ENCODE measurements at regions not wholly inside any gene's neighbourhood (a gene's known extent, or its start where the extent isn't known, plus 50 kb on each side); places are given as distances from the start of the nearest gene placed in this dataset.
"Not testable (repeated sequence)": the region's sequence is repeated elsewhere in the genome, so short reads cannot be mapped to it uniquely, and the experiment has no call there.

DNA sequence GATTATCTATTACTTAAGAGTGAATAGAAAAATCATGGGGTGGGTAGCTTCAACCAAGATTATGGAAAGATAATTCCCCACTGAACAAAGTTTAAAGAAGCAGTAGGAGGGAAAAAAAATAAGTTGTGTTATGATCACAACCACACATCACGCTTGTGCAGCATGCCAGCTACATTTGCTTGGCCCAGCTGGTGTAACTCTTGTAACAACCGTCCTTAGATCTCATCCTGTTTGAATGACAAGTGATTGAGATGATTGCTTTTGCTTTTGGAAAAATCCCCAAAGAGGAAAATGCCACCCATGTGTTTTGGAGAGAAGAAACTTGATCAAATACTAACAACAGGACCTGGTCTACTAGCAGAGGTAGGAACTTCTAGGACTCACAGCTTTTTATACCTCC is 107.6 kb upstream of the KIF2A start:
- no peak for DNase-seq

DNA sequence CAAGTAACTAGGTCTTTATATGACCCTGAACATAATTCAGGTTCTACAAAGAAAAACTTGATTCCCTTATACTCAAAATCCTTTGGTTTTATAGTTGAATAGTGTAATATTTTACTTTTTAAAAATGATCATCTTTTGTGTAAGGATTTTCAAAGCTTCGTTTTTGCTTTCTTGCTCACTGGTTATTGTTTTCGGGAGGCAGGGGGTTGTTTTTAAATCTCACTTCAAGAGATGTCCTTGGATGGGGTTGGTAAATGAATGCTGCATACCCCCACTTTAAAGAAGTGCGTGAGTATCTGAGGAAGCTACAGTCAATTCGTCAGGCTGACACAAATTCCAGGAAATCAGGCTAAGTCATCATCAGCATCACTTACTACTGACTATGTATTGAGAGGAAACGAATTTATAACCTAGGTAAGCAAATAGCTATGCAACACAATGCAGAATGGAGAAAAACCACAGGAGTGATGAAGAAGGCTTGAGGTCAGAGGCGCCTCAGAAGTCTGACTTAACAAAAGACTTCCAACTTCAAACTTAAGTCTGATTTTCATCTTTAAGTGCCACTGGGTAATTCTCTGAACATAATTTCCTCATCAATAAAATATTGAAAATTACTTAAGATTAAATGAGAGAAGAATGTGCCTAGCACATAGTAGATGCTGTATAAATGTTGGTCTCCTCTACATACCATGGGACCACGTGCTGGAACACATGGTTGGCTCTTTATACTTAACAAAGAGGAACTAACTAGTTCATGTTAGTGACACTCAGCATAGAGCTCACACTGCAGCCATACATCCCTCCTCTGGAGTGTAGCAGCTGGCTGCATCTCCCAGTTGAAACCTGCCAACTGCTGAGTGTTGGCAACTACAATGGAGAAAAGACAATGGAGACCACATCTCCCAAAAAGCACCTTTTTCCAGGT is 106.0 kb upstream of the KIF2A start:
- no peak for DNase-seq

DNA sequence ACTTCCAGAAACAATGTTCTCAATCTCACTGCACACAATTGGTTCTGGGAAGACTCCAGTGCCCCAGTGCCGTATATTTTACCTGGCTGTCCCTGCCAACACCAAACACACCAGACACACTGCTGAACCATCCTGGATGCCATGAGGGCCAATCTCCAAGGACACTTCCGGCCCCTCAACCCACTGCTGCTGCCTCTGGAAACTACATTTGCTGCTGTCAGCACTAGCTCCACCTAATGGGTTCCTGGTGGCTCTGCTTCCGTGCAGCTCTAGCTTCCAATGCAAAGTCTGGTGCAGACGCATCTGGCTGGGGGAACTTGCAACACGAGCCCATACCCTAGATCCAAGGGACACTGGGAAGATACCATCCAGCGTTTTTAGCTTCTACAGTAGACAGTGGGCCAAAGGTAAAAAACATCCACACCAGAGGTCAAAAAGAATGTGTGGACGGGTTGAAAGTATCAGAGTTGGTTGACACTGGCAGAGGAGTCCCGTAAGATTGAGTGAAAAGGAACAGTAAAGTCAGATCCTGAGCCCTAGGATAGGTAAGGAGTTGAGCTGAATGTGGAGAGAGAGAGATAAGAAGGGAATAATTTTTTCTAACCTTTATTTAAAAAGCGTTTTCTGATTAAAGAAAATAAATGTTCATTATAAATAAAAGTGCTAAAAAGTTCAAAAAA is 99.7 kb upstream of the KIF2A start:
- DNase-seq, result no peak

DNA sequence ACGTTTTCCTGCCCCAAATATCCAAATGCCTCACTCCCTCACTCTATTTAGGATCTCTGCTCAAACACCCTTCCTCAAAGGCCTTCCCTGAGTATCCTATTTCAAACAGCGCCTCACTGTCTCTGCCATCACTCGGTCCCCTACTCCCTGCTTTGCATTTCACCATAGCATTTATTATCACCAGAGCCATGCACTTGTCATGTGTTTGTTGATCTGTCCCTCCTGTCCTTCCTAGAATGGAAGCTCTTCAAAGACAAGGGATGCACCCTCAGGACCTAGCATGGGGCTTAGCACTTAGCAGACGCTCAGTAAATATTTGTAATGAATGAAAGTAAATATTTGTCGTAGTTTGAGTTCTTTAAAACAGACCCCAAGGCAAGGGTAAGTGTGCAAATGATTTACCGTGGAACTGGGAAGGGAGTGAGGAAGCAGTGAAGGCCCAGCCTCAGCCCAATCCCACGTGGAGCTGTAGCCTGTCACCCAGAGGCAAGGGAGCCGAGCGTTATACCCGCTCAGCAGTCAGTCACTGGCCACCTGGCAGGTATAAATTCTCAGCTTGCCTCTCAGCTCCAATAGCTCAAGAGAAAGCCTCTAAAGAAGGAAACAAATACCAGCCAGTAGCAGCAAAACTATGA is 97.7 kb upstream of the KIF2A start:
- DNase-seq, result no peak

DNA sequence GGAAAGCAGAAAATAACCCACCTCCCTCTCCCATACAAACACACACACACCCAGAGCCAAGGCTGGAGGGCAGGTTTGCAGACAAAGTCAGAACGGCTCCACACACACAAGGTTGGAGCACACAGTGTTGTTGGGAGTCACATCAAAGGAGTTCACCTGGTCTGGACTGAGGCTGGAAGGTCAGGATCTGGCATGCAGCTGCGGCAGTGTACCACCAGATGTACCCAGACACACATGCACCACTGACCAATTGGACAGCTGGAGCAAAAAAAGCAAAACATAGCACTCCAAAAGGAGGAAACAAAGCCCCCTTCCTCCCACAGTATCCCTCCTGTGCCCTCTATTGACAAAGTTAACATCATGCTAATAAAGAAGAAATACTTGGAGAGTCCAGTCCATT is 94.6 kb upstream of the KIF2A start:
- DNase-seq, result no peak

DNA sequence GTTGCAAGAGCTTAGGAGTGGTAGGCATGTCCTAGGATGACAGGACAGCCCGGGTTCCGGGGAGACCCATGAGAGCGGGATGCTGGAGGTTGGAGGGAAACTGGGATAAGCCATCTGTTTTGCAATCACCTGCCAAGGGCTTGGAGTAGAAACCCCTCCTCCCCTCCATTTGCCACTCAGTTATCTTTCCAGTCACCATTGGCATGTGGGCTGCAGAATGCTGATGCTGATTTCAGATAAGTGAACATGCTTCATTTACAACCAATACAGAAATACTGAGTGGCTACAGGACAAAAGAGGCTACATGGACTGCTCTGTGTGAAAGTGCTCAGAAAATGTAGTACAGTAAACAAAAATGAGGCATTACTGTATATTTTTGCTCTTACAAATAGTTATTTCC is 93.4 kb upstream of the KIF2A start:
- DNase-seq, result no peak

DNA sequence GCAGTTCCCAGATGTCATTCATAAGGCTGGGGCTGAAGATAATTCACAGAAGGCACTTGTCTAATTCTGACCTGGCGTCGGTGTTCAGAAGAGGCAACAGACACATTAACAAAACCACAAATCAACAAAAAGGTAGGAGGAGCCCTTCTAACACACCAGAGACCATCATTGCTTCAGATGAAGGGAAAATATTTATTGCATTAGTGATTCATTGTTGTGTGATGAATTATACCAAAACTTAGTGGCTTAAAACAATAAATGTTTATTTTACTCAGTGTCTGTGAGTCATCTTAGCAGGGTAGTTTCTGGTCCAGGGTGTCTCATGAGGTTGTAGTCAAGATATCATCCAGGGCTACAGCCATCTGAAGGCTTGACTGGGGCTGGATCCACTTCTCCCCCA is 91.3 kb upstream of the KIF2A start:
- no peak for DNase-seq

DNA sequence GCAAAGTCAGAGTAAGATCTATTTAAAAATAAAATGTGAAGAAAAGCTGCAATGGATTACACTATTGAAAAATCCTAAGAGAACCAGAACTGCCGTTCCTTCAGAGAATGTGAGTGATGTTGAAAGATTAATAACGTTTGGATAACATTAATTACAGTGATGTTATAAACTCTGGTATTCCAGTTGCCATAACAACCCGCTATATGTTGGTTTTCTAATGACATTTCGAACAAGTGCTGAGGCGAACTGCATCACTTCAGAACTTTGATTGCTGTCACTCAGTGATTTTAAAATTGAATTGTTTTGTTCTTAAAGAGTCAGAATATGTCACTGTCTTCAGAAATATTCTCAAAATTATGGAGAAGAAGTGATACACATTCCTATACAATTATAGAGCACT is 89.4 kb upstream of the KIF2A start:
- not testable (repeated sequence) for DNase-seq

DNA sequence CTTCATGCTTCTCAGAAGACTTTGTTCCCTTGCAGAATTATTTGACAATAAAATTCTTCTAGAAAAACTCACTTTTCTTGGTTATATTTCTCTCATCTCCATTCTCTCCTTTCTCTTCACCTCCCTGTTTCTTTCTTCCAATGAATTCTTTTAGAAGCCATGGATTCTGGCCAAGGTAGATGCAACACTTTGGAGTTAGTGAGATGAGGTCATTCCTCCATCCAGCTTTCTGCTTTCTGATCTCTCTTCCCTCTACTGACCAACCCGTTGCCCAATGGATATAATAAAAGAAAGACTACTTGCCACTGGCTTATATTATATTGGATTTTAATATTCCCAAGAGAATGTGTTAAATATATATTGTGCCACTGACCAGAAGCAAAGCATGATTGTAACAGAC is 88.9 kb upstream of the KIF2A start:
- not testable (repeated sequence) for DNase-seq

DNA sequence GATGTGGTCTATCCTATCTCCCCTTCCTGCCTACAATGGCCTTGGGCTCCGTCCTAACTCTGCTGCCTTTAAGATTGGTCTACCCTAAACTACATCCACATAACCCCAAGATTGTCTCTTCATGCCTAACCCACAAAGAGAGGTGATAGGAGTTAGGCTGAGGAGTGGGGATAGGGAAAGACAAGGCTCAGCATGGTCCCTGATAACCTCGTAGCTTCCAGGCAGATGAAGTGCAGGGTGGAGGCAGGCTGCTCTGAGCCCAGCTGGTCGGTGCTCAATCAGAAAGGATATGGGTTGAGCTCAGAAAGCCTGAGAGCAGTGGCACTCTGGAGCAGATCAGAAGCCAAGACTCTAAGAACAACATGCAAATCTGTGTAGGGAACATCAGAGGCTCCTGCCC is 87.1 kb upstream of the KIF2A start:
- DNase-seq, result not testable (repeated sequence)

DNA sequence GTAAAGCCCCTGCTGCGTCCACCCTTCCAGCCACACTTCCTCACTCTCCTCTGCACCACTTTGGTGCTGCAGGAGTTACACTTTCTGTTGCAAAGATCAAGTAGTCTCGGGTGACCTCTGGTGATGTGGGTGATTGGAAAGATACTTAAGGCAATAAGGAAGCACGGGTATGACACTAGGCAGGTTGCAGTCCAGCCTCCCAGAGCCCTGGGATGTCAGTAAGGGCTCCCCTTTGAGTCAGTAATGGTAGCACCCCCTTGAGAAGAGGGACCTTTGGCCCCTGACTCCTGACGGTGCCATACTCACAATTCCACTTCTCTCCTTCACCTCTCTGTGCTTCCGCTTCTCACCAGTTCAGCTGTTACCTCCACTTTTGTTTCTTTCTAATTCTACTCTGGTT is 84.1 kb upstream of the KIF2A start:
- not testable (repeated sequence) for DNase-seq

DNA sequence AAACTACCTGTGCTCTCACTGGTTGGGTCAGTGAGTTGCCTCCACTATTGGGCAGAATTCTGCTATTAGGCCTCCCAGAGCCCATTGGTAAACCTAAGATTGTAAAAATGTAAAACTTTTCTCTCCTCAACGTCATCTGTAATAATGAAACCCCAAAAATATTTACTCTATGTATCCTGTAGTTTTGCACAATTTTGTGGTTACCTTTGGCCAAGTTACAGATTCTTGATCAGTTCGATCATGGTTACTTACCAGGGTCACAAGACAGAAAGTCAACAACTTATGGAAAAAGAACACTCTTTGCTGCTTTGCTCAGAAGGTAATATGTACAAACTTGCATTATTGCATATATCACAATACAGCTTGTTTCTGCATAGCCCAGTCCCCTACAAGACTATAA is 83.7 kb upstream of the KIF2A start:
- DNase-seq, result not testable (repeated sequence)

DNA sequence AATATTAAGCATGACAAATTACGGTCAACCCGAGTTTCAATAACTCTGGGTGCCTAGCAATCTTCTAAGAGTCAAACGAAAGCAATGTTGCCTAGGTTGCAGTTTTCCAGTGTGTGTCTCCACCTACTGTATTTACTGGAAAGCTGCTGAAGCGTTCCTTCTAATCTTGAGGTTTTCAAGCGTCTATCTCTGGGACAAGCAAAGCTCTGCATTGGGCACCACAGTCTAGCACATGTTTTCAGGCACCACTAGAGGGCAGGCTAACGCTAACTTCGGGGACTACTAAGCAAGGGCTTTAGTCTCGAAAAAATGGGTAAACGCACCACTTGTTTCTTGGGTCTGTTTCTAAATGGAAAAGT is 82.7 kb upstream of the KIF2A start:
- not testable (repeated sequence) for DNase-seq

DNA sequence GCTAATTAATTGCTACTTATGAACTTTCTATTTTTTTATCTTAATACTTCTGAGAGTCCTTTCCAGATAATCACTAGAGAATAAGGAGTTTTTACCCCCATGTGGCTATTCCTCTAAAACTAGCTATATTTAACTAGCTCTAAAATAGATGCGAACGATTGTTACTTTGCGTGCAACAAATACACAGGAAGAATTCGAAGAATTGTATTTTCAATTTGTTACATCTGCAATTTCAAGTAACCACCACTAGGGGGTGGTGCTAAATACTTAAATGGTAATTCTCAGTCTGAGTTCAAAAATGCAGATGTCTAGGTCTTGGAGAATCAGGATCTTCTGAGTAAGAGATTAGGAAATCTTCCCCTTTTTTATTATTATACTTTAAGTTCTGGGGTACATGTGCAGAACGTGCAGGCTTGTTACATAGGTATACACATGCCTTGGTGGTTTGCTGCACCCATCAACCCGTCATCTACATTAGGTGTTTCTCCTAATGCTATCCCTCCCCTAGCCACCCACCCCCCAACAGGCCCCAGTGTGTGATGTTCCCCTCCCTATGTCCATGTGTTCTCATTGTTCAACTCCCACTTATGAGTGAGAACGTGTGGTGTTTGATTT is 80.9 kb upstream of the KIF2A start:
- DNase-seq, result not testable (repeated sequence)

DNA sequence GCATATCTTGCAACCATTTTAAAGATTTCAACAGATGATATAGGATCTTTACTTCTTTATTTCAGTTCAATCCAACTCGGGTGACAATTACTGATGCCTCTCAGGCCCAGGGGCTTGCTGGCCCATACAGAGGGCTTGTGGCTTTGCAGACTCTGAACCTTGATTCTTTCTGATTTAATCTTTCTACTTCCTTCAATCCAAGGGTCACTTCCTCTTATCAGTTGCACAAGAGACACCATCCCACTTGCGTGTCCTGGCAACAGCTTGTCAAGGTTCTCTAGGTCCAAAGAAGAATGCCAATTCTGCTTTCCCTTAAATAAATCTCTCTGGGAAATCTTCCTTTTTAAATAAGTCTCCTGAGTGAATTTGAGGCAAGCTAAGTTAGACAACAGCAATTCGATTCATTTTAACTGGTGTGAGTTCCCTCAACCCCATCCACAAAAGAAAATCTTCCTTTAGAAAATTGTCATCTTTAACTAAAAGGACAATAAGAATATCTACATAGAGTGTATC is 75.1 kb upstream of the KIF2A start:
- not testable (repeated sequence) for DNase-seq

DNA sequence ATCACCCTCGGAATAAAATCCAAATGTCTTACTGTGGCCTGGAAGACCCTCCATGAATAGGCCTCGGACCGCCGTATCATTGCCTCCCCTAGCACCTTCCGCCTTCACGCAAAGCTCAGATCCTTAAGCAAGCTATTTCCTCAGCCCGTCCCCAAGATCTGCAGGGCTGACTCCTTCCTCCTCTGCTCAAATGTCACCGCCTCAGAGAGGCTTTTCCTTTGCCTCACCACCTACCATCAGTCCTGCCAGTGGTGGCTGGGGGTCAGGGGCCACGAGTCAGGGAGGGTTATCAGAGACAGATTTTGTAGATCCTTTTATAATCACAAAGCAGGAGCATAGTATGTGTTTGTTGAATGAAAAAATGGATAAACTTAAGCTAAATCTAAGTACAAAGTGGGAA is 74.4 kb upstream of the KIF2A start:
- no peak for DNase-seq

DNA sequence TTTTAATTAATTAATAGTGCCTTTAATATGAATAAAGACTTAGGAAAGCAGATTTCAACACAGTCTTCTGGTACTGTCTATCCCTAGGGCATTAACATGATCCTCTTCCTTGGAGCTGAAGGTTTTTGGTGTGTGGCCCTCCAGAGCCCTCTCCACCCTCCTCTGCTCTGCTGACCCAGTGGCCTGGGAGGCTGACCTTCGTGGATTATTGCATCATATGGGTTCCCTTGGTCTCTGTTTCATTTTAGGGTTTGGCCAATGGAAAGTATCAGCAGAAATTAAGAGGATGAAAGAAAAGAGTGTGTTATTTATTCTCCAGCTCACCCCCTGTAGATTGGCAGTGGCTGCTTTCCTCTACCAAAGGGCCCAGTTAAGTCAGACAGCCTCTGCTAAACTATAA is 73.8 kb upstream of the KIF2A start:
- not testable (repeated sequence) for DNase-seq

DNA sequence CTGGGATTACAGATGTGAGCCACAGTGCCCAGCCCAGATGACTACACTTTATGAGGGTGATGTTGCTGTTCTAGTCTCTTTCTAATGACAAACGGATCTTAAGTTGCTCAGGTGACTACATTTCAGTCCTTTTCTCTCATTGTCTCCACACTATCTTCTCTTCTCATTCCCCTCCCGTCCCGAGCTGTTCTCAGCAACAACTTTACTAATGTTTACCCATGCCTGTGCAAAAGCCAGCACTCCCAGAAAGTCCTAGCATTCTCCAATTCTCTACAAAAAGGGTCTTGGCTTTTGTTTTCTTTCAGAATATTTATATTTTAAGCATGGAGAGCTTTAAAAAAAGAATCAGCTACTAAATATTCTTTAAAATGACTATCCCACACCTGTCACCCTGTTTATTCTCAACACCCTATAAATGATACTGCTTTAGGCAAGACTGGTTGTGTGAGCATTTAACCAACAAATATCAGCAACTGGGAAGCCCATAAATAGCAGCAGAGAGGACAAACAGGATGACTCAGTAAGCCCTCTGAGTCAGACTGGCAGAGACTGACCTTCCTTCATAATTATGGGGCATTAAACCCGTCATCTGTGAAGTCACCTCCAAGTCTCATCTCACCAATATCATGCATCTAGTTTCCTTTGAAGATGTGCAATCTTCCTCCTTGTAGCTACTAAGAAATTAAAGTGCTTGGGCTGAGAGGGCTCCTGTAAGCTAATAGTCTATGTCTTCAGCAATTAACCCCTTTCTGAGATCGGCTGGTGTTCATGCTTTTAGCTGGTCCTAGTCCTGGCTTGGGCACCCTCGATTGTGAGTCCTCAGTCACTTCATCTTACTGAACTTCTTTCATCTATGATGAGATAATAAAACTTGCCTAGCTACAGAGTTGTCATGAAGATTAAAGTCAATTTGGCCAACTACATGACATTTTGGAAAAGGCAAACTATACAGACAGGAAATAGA is 72.6 kb upstream of the KIF2A start:
- DNase-seq, result not testable (repeated sequence)

DNA sequence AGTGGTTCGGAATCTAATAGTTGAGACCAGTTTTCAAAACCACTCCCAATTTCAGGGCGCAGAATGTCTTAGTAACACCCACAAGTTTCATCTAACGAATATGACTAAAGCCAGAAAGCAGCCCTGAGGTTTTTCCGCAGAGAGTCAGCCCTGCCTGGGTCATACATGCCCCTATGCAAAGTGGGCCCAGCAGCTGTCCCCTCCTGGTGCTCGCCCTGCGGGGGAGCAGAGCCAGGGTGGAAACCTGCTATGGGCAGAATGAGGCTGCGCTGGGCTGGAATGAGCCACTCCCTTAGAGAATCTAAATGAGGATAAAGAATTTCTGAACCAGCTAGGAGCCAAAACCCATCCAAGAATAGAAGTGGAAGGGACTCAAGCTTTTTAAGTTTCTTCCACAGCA is 69.4 kb upstream of the KIF2A start:
- not testable (repeated sequence) for DNase-seq

DNA sequence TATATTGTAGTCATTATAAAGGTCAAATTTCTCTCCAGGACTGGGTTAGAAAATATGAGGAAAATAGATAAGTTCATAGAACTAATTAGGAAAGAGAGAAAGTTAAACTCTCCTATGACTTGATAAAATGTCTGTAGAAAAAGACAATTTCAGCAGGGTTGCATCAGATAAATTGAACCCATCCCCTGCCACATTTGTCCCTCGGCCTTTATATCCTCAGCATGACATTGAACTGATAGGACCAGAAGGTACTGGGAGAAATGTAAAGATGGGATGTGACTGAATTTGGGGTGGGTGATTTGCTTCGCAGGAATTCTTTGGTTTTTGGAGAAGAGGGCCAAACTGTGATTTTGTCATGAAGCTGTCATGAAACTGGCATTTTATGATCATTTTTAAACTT is 68.1 kb upstream of the KIF2A start:
- DNase-seq, result not testable (repeated sequence)

DNA sequence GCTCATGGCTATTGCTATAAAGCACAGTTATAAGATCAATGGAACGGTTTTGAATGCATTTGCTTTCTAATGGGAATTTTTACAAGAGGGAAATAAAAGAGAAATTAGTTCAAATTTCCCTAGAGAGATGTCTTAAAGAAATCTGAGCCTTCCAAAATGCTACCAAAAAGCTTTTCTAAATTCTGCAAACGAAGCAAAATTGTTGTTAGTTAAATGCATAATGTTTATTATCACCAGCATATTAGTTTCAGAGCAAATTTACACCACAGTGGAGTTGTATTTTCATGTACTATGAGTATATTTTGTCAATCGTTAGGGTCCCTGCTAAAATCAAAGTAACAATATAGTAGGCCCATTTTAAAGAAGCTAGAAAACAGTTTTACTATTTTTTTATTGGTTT is 67.4 kb upstream of the KIF2A start:
- not testable (repeated sequence) for DNase-seq

DNA sequence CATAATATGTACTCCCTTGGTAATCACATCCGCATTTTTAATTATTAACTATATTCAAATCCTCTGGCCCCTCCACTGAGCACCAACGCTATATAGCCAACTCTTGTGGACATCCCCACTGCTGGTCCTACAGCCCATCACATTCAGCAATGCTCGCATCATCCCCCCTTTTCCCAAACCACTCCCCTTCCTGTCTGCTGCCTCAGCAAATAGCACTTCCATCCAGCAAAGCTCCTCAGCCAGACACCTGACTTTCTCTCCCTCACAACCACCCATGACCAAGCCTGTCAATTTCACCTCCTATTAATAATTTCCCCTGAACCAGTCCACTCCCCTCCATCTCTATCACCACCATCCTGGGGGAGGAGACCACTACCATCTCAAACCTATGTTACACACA is 65.5 kb upstream of the KIF2A start:
- not testable (repeated sequence) for DNase-seq

Data from DMS153 (cell line).